CD4-positive, CD25-positive, alpha-beta regulatory T cell (primary cell): ENCODE measurements at regions not wholly inside any gene's neighbourhood (a gene's known extent, or its start where the extent isn't known, plus 50 kb on each side); places are given as distances from the start of the nearest gene placed in this dataset.

Source experiments
- ATAC-seq, 2 donors: fragments of 150-1000 bp; cut with Tn5 transposase; one replicate each; pipeline ENCODE4 v1.10.0; 2021; ENCODE audit warnings: low read depth in 2 of 2, moderate number of reproducible peaks in 2 of 2, moderate library complexity in 1 of 2
- DNase-seq, 3 donors: peaks; one replicate each; pipeline versions ENCODE4 v3.0.0 to v3.0.0-alpha.2; 2012 to 2022; ENCODE audit warnings: mixed read lengths in 1 of 3
- H3K27ac ChIP-seq: one replicate; pipeline ENCODE4 v1.7.0; 2013; ENCODE audit warnings: mild to moderate bottlenecking, low read length; ENCODE audit not compliant: insufficient read depth, poor library complexity, severe bottlenecking
- H3K27me3 ChIP-seq: one replicate; pipeline ENCODE4 v1.7.0; 2013; ENCODE audit warnings: low read length; ENCODE audit not compliant: control insufficient read depth, insufficient read depth
- H3K36me3 ChIP-seq: one replicate; pipeline ENCODE4 v1.7.0; 2013; ENCODE audit warnings: mild to moderate bottlenecking, low read length, moderate library complexity; ENCODE audit not compliant: control insufficient read depth, insufficient read depth
- H3K4me1 ChIP-seq: 2 replicates; pipeline ENCODE4 v1.7.0; 2013; ENCODE audit warnings: mild to moderate bottlenecking, low read length; ENCODE audit not compliant: insufficient read depth, control insufficient read depth, poor library complexity, severe bottlenecking
- H3K4me3 ChIP-seq: one replicate; pipeline ENCODE4 v1.7.0; 2013; ENCODE audit warnings: low read depth, mild to moderate bottlenecking, low read length, moderate library complexity
- H3K9me3 ChIP-seq, 2 experiments: 1 replicate in 1 of 2; 2 replicates in 1 of 2; pipeline ENCODE4 v1.7.0; 2013; ENCODE audit warnings: low read length in 2 of 2, mild to moderate bottlenecking in 1 of 2, moderate library complexity in 1 of 2; ENCODE audit not compliant: control insufficient read depth in 2 of 2
- H3K27ac Mint-ChIP-seq, 3 donors: one replicate each; pipeline ENCODE4 v1.8.0; 2020 to 2022; ENCODE audit warnings: mild to moderate bottlenecking in 3 of 3, mixed read lengths in 3 of 3, moderate library complexity in 2 of 3
- H3K27me3 Mint-ChIP-seq: one replicate; pipeline ENCODE4 v1.8.0; 2022; ENCODE audit warnings: mild to moderate bottlenecking, mixed read lengths
- H3K36me3 Mint-ChIP-seq: one replicate; pipeline ENCODE4 v1.8.0; 2020; ENCODE audit warnings: mixed read lengths
- H3K4me1 Mint-ChIP-seq, 4 donors: one replicate each; pipeline ENCODE4 v1.8.0; 2020 to 2022; ENCODE audit warnings: mixed read lengths in 4 of 4, mild to moderate bottlenecking in 1 of 4
- H3K4me3 Mint-ChIP-seq, 4 donors: one replicate each; pipeline ENCODE4 v1.8.0; 2020 to 2022; ENCODE audit warnings: mild to moderate bottlenecking in 4 of 4, mixed read lengths in 4 of 4, moderate library complexity in 3 of 4
- H3K9me3 Mint-ChIP-seq, 7 donors: one replicate each; pipeline ENCODE4 v1.8.0; 2020 to 2022; ENCODE audit warnings: mixed read lengths in 7 of 7, mild to moderate bottlenecking in 3 of 7, moderate library complexity in 2 of 7

DNA sequence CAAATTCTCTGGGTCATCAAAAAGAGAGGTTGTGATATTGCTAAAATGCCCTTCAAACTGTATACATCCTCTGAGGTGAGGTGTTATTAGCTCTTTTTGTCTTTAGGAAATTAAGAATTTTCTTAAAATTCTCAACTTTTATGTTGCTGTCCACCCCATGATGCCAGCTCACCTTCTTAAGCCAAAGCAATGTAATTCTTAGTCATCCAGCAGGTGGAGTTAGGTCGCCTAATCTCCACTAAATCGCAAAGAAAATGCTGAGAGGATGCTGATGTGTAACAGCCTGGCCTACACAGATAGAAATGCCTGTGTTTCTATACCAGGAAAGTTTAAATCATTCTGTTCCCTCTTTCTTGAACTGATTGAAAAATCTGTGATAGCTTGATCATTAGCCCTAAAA is 770.2 kb upstream of the ALCAM start:
- ATAC-seq, result peak in 1 of 2 donors; percentile 53
- H3K27ac ChIP-seq, result no peak overlapping the region
- H3K36me3 ChIP-seq, result no peaks in the 10 kb centered on the region
- peak in 2 of 3 donors; percentile 21 to 56 for DNase-seq
- no peaks in the 10 kb centered on the region for H3K4me1 Mint-ChIP-seq
- no peaks in the 10 kb centered on the region for H3K9me3 Mint-ChIP-seq
- no peak overlapping the region for H3K27ac Mint-ChIP-seq
- no peaks in the 10 kb centered on the region for H3K27me3 ChIP-seq
- no peak overlapping the region for H3K4me3 ChIP-seq
- no peaks in the 10 kb centered on the region for H3K27me3 Mint-ChIP-seq
- no peak overlapping the region for H3K4me3 Mint-ChIP-seq
- no peaks in the 10 kb centered on the region for H3K9me3 ChIP-seq
- H3K36me3 Mint-ChIP-seq, result no peaks in the 10 kb centered on the region
- H3K4me1 ChIP-seq, result no peaks in the 10 kb centered on the region

DNA sequence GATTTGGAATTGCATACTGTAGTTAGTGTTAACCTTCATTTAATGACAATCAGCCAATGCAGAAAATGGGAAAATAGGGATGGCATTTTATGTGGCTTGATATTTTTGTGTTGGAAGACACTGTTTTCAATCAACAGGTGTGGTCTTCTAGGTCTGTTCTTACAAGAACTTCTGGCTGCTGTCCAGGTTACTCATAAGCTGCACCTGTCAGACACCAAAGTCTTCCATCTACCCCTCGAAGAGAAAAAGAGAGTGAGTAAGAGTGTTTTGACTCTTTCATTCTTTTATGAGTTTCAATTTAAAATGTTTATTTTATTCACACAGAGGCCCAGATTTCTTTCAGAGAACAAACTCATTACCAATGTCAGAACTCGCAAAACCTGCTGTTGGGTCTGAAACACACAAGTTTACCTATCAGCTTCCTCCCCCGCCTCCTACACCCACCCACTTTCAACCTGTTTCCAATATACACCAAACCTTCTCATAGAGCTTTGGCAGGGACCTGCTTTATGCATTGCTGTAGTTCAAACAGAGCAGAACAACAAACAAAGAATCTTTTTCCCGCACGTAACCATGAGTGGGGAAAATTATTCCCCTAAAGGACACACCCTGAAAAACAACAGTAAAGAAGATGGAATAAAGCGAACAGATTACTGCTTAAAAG is 767.7 kb upstream of the ALCAM start:
- no peak overlapping the region for H3K4me3 Mint-ChIP-seq

DNA sequence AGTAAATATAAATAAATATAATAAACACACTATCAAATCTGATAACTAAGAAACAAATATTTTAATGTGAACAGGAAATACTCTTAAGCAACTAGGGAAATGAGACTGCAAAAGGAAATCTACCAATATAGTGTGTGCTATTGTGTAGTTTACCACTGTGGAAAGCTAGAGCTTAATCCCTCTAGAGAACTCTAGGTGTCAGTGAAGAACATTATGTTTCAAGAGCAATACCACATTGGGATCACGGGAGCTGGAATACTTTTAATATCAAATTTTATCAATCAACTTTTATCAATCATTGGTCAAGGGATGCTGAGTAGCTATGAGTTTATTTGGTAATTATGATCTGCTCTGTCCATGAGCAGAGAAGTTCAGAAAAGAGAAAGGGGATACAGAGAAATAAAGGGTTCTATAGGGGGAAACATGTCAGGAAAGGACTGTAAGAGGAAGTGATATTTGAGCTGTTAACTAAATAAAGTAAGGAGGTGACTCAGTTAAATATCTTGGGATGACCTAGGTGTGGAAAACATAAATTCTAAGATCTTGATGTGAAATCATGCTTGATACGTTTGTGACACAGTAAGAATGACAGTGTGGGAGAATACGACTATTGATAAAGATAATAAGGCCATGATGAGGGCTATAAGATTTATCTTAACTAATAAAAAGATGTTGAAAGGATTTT is 762.2 kb upstream of the ALCAM start:
- H3K9me3 ChIP-seq, result no peaks in the 10 kb centered on the region
- no peak overlapping the region for H3K4me3 ChIP-seq
- no peak for DNase-seq
- no peaks in the 10 kb centered on the region for H3K27me3 ChIP-seq
- Mint-ChIP-seq H3K4me3 (no peak overlapping the region), H3K4me1 (no peaks in the 10 kb centered on the region), H3K9me3 (peaks cover 0 to 5% (median 0%) of the 10 kb centered on the region in 7 donors), H3K36me3 (no peaks in the 10 kb centered on the region), H3K27ac (no peak overlapping the region), H3K27me3 (peaks cover 8% of the 10 kb centered on the region)
- H3K4me1 ChIP-seq, result no peaks in the 10 kb centered on the region
- no peaks in the 10 kb centered on the region for H3K36me3 ChIP-seq
- no peak overlapping the region for H3K27ac ChIP-seq
- no peak for ATAC-seq

More for the DNA sequence above, 767.7 kb upstream of the ALCAM start:
- H3K4me1 ChIP-seq, result no peaks in the 10 kb centered on the region
- no peaks in the 10 kb centered on the region for H3K9me3 Mint-ChIP-seq
- H3K9me3 ChIP-seq, result no peaks in the 10 kb centered on the region
- no peak overlapping the region for H3K27ac ChIP-seq
- peaks cover 4% of the 10 kb centered on the region for H3K27me3 Mint-ChIP-seq
- no peaks in the 10 kb centered on the region for H3K36me3 Mint-ChIP-seq
- DNase-seq, result no peak
- no peak overlapping the region for H3K4me3 ChIP-seq
- H3K27ac Mint-ChIP-seq, result no peak overlapping the region
- ATAC-seq, result no peak
- H3K27me3 ChIP-seq, result no peaks in the 10 kb centered on the region
- no peaks in the 10 kb centered on the region for H3K4me1 Mint-ChIP-seq
- H3K36me3 ChIP-seq, result no peaks in the 10 kb centered on the region

DNA sequence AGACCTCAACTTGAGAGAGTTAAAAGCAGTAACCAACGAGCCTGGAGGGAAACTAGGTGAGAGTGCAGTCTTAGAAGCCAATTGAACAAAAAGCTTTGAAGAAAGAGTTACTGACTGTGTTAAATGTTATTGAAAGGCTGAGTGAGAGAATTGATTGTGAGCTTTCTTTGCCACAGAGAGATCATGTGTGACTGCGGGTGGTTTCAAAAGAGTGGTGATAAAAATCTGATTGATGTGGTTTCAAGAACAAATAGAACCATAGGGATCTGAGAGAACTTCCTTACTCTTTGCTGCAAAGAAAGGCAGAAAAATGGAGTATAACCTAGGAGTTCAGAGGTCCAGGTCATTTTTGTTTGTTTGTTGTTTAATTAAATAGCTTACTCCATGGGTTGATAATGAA is 759.9 kb upstream of the ALCAM start:
- H3K27me3 ChIP-seq, result no peaks in the 10 kb centered on the region
- no peaks in the 10 kb centered on the region for H3K36me3 ChIP-seq
- H3K27ac ChIP-seq, result no peak overlapping the region
- no peaks in the 10 kb centered on the region for H3K4me1 ChIP-seq
- Mint-ChIP-seq H3K27me3 (peaks cover 8% of the 10 kb centered on the region), H3K4me1 (no peaks in the 10 kb centered on the region), H3K36me3 (no peaks in the 10 kb centered on the region), H3K4me3 (no peak overlapping the region), H3K9me3 (peaks cover 0 to 5% (median 0%) of the 10 kb centered on the region in 7 donors), H3K27ac (no peak overlapping the region)
- no peaks in the 10 kb centered on the region for H3K9me3 ChIP-seq
- DNase-seq (no peak), ATAC-seq (no peak)
- H3K4me3 ChIP-seq, result no peak overlapping the region

- Histone ChIP-seq H3K9me3 (no peaks in the 10 kb centered on the region), H3K4me1 (no peaks in the 10 kb centered on the region), H3K27me3 (no peaks in the 10 kb centered on the region), H3K4me3 (no peak overlapping the region), H3K36me3 (no peaks in the 10 kb centered on the region), H3K27ac (no peak overlapping the region)
- ATAC-seq (no peak), DNase-seq (no peak)
- Mint-ChIP-seq H3K4me1 (no peaks in the 10 kb centered on the region), H3K27ac (no peak overlapping the region), H3K9me3 (peaks cover 0 to 5% (median 0%) of the 10 kb centered on the region in 7 donors), H3K36me3 (no peaks in the 10 kb centered on the region), H3K4me3 (no peak overlapping the region), H3K27me3 (no peaks in the 10 kb centered on the region)
These were observed 755.7 kb upstream of the ALCAM start for GRCh38 chr3:104610730-104611652.

GRCh38 chr3:104612218-104612617 is 754.5 kb upstream of the ALCAM start:
- H3K9me3 ChIP-seq, result no peaks in the 10 kb centered on the region
- no peak overlapping the region for H3K4me3 Mint-ChIP-seq
- ATAC-seq, result no peak

GRCh38 chr3:104614564-104614963 is 752.1 kb upstream of the ALCAM start:
- Histone ChIP-seq H3K4me1 (no peaks in the 10 kb centered on the region), H3K36me3 (no peaks in the 10 kb centered on the region), H3K27ac (no peak overlapping the region), H3K4me3 (no peak overlapping the region), H3K9me3 (no peaks in the 10 kb centered on the region), H3K27me3 (no peaks in the 10 kb centered on the region)
- no peak for ATAC-seq
- Mint-ChIP-seq H3K36me3 (no peaks in the 10 kb centered on the region), H3K4me3 (no peak overlapping the region), H3K9me3 (no peaks in the 10 kb centered on the region), H3K4me1 (no peaks in the 10 kb centered on the region), H3K27me3 (no peaks in the 10 kb centered on the region), H3K27ac (no peak overlapping the region)
- no peak for DNase-seq

More at GRCh38 chr3:104612218-104612617, 754.5 kb upstream of the ALCAM start:
- H3K27me3 ChIP-seq, result no peaks in the 10 kb centered on the region
- Mint-ChIP-seq H3K9me3 (peaks cover 0 to 5% (median 0%) of the 10 kb centered on the region in 7 donors), H3K36me3 (no peaks in the 10 kb centered on the region), H3K27ac (no peak overlapping the region), H3K27me3 (no peaks in the 10 kb centered on the region), H3K4me1 (no peaks in the 10 kb centered on the region)
- DNase-seq, result no peak
- no peaks in the 10 kb centered on the region for H3K36me3 ChIP-seq
- H3K4me3 ChIP-seq, result no peak overlapping the region
- H3K27ac ChIP-seq, result no peak overlapping the region
- no peaks in the 10 kb centered on the region for H3K4me1 ChIP-seq
